Ishikawa (cell line): ENCODE measurements at regions not wholly inside any gene's neighbourhood (a gene's known extent, or its start where the extent isn't known, plus 50 kb on each side); places are given as distances from the start of the nearest gene placed in this dataset.

Source experiments
- CEBPB ChIP-seq: IDR thresholded peaks from 2 replicates; pipeline ENCODE4 v1.6.1; 2012
- EGR1 ChIP-seq: IDR thresholded peaks from 2 replicates; pipeline ENCODE4 v1.6.1; 2012
- EP300 ChIP-seq: IDR thresholded peaks from 2 replicates; pipeline ENCODE4 v1.6.1; 2012; ENCODE audit warnings: borderline replicate concordance
- FOXM1 ChIP-seq: IDR thresholded peaks from 2 replicates; pipeline ENCODE4 v1.6.1; 2012; ENCODE audit warnings: low read depth, borderline replicate concordance
- MAX ChIP-seq: IDR thresholded peaks from 2 replicates; pipeline ENCODE4 v1.6.1; 2012
- RAD21 ChIP-seq: IDR thresholded peaks from 2 replicates; pipeline ENCODE4 v1.6.1; 2012; ENCODE audit warnings: low read depth
- REST ChIP-seq: IDR thresholded peaks from 2 replicates; pipeline ENCODE4 v1.6.1; 2012; ENCODE audit warnings: low read depth, mild to moderate bottlenecking
- TAF1 ChIP-seq: IDR thresholded peaks from 2 replicates; pipeline ENCODE4 v1.6.1; 2012; ENCODE audit warnings: low read depth, mild to moderate bottlenecking
- TCF12 ChIP-seq: IDR thresholded peaks from 2 replicates; pipeline ENCODE4 v1.6.1; 2012; ENCODE audit warnings: low read depth
- TEAD4 ChIP-seq: IDR thresholded peaks from 2 replicates; pipeline ENCODE4 v1.6.1; 2012
- YY1 ChIP-seq: IDR thresholded peaks from 2 replicates; pipeline ENCODE4 v1.6.1; 2012; ENCODE audit warnings: low read depth

GRCh38 chr4:132548463-132548862, 600.6 kb upstream of the PCDH10 start:
- no peak for TF ChIP-seq RAD21
- TF ChIP-seq MAX: no peak
- no peak for TF ChIP-seq TAF1
- TF ChIP-seq YY1: no peak
- TF ChIP-seq TCF12: no peak
- no peak for TF ChIP-seq EP300
- no peak for TF ChIP-seq REST
- no peak for TF ChIP-seq EGR1
- TF ChIP-seq TEAD4: no peak
- TF ChIP-seq FOXM1: no peak
- no peak for TF ChIP-seq CEBPB
